NCI-H774 (cell line): ENCODE measurements at regions not wholly inside any gene's neighbourhood (a gene's known extent, or its start where the extent isn't known, plus 50 kb on each side); places are given as distances from the start of the nearest gene placed in this dataset.
"Not testable (repeated sequence)": the region's sequence is repeated elsewhere in the genome, so short reads cannot be mapped to it uniquely, and the experiment has no call there.

Experiments
- DNase-seq: peaks from one replicate; lab custom pipeline; 2025; lab: John Stamatoyannopoulos, UW

- DNase-seq: no peak
Measured at GRCh38 chr9:115401756-115402327, 283.9 kb upstream of the TNC start.

- no peak for DNase-seq
Measured at GRCh38 chr9:115403753-115404152, 285.8 kb upstream of the TNC start.

- no peak for DNase-seq
Measured at GRCh38 chr9:115404311-115404710, 286.4 kb upstream of the TNC start.

- no peak for DNase-seq
Measured at GRCh38 chr9:115411516-115411915, 293.6 kb upstream of the TNC start.

- no peak for DNase-seq
Measured at GRCh38 chr9:115411993-115412452, 294.1 kb upstream of the TNC start.

- no peak for DNase-seq
Measured at GRCh38 chr9:115412656-115413055, 294.7 kb upstream of the TNC start.

- no peak for DNase-seq
Measured at GRCh38 chr9:115413304-115413703, 295.3 kb upstream of the TNC start.

- DNase-seq: no peak
Measured at GRCh38 chr9:115413766-115414382, 295.9 kb upstream of the TNC start.

GRCh38 chr9:115414561-115414960, 296.6 kb upstream of the TNC start:
- DNase-seq: no peak

GRCh38 chr9:115415450-115415849, 297.5 kb upstream of the TNC start:
- no peak for DNase-seq

GRCh38 chr9:115416299-115416698, 298.3 kb upstream of the TNC start:
- no peak for DNase-seq

GRCh38 chr9:115418181-115418580, 300.2 kb upstream of the TNC start:
- not testable (repeated sequence) for DNase-seq

- no peak for DNase-seq
Measured at GRCh38 chr9:115422932-115423440, 305.0 kb upstream of the TNC start.

GRCh38 chr9:115423646-115424045, 305.7 kb upstream of the TNC start:
- no peak for DNase-seq

- DNase-seq: no peak
Measured at GRCh38 chr9:115425601-115426000, 307.6 kb upstream of the TNC start.

GRCh38 chr9:115437418-115437817, 319.5 kb upstream of the TNC start:
- no peak for DNase-seq

- DNase-seq: no peak
Measured at GRCh38 chr9:115439641-115440040, 321.7 kb upstream of the TNC start.

- DNase-seq: no peak
Measured at GRCh38 chr9:115442054-115442453, 324.1 kb upstream of the TNC start.

GRCh38 chr9:115443890-115444289, 325.9 kb upstream of the TNC start:
- no peak for DNase-seq

GRCh38 chr9:115444959-115445358, 327.0 kb upstream of the TNC start:
- no peak for DNase-seq

GRCh38 chr9:115445655-115446054, 327.7 kb upstream of the TNC start:
- no peak for DNase-seq

- DNase-seq: no peak
Measured at GRCh38 chr9:115456515-115456914, 338.6 kb upstream of the TNC start.

GRCh38 chr9:115461280-115461679, 343.3 kb upstream of the TNC start:
- no peak for DNase-seq

GRCh38 chr9:115462623-115463022, 344.7 kb upstream of the TNC start:
- no peak for DNase-seq
